HepG2 (cell line): ENCODE measurements at regions not wholly inside any gene's neighbourhood (a gene's known extent, or its start where the extent isn't known, plus 50 kb on each side); places are given as distances from the start of the nearest gene placed in this dataset.

Source experiments
- ATAC-seq: fragments of 200-7000 bp; cut with Tn5 transposase; 3 replicates; pipeline ENCODE4 v1.9.1; 2020; ENCODE audit warnings: mild to moderate bottlenecking, moderate library complexity
- BruUV-seq: library from RNA; stranded (reverse); fragments of 400-500 nt; replicated peaks from 2 replicates; lab custom pipeline; 2021; lab: Mats Ljungman, UMichigan
- CTCF ChIA-PET: fragments of 300-600 bp; formaldehyde crosslinking; extraction: SDS; loops from one replicate; lab custom pipeline; 2021; ENCODE audit warnings: low total read pairs, inconsistent platforms, low intra/inter-chr PET ratio; lab: Yijun Ruan, JAX
- POLR2A ChIA-PET: fragments of 350-600 bp; sonication (Branson Sonifier 250); formaldehyde crosslinking; loops from one replicate; lab custom pipeline; 2020; ENCODE audit warnings: antibody characterized with exemption, inconsistent platforms; lab: Yijun Ruan, JAX
- DNase-seq: peaks from one replicate; pipeline ENCODE4 v3.0.0-alpha.2; 2015; ENCODE audit warnings: low spot score
- FAIRE-seq: peaks from 3 replicates; lab custom pipeline; 2011; peaks lifted over from hg19 to GRCh38; lab: Jason Lieb, UNC
- H2AFZ ChIP-seq: one replicate; pipeline ENCODE4 v1.6.1; 2011; ENCODE audit warnings: low read length, inconsistent platforms
- H3K27ac ChIP-seq: fragments of 300-600 bp; 3 replicates; pipeline ENCODE4 v1.8.0; 2011; ENCODE audit warnings: mixed run types, mild to moderate bottlenecking, mixed read lengths, low read length, inconsistent platforms; ENCODE audit not compliant: insufficient read depth; ENCODE audit errors: extremely low read length
- H3K27me3 ChIP-seq, 2 experiments: fragments of 200-600 bp in 1 of 2; 2 replicates in 1 of 2; 3 replicates in 1 of 2; pipeline versions ENCODE4 v1.6.0 to v1.8.0; 2011; ENCODE audit warnings: low read length in 2 of 2, mild to moderate bottlenecking in 2 of 2, moderate library complexity in 2 of 2, inconsistent platforms in 1 of 2; ENCODE audit not compliant: insufficient read depth in 2 of 2, control insufficient read depth in 1 of 2
- H3K36me3 ChIP-seq, 2 experiments: fragments of 200-600 bp in 1 of 2; replicated peaks in 1 of 2; 2 replicates in 1 of 2; 3 replicates in 1 of 2; pipeline versions ENCODE4 v1.5.1 to v1.8.0; 2011; ENCODE audit warnings: low read length in 2 of 2, inconsistent platforms in 1 of 2; ENCODE audit not compliant: insufficient read depth in 2 of 2, control insufficient read depth in 1 of 2
- H3K4me1 ChIP-seq: 2 replicates; pipeline ENCODE4 v1.5.1; 2012; ENCODE audit warnings: low read length, inconsistent platforms; ENCODE audit not compliant: insufficient read depth
- H3K4me2 ChIP-seq: 2 replicates; pipeline ENCODE4 v1.6.0; 2011; ENCODE audit warnings: low read depth, low read length, inconsistent platforms
- H3K4me3 ChIP-seq, 3 experiments: fragments of 200-600 bp in 1 of 3; sonication (generic), shearing (Covaris generic) in 1 of 3; replicated peaks in 1 of 3; 2 replicates each; pipeline ENCODE4 v1.5.1; 2011 to 2016; ENCODE audit warnings: low read length in 3 of 3, inconsistent platforms in 2 of 3, low read depth in 2 of 3, mild to moderate bottlenecking in 2 of 3, control low read depth in 1 of 3, mixed read lengths in 1 of 3; ENCODE audit not compliant: insufficient read depth in 1 of 3
- H3K79me2 ChIP-seq: one replicate; pipeline ENCODE4 v1.6.1; 2011; ENCODE audit warnings: low read length, inconsistent platforms; ENCODE audit not compliant: insufficient read depth
- H3K9ac ChIP-seq: 2 replicates; pipeline ENCODE4 v1.6.0; 2011; ENCODE audit warnings: mild to moderate bottlenecking, low read depth, low read length, inconsistent platforms; ENCODE audit not compliant: insufficient read depth
- H3K9me3 ChIP-seq: 2 replicates; pipeline ENCODE4 v1.5.1; 2012; ENCODE audit warnings: mild to moderate bottlenecking, low read length
- H4K20me1 ChIP-seq: 2 replicates; pipeline ENCODE4 v1.6.0; 2011; ENCODE audit warnings: inconsistent platforms, mild to moderate bottlenecking, low read length, moderate library complexity; ENCODE audit not compliant: insufficient read depth
- HNRNPUL1 ChIP-seq: fragments of 200-400 bp; formaldehyde crosslinking; IDR thresholded peaks from 2 replicates; pipeline ENCODE4 v1.6.1; 2017; ENCODE audit warnings: low read depth, mild to moderate bottlenecking, low read length, moderate library complexity
- JARID2 ChIP-seq: sonication (generic); formaldehyde crosslinking; IDR thresholded peaks from 2 replicates; pipeline ENCODE4 v1.8.1; 2023; ENCODE audit warnings: missing genetic modification reagents, inconsistent platforms; ENCODE audit not compliant: insufficient replicate concordance
- POGZ ChIP-seq: sonication (generic); formaldehyde crosslinking; IDR thresholded peaks from 2 replicates; pipeline ENCODE4 v1.4.0; 2020; ENCODE audit warnings: mild to moderate bottlenecking, missing genetic modification reagents
- SP4 ChIP-seq: sonication (generic); formaldehyde crosslinking; IDR thresholded peaks from 2 replicates; pipeline ENCODE4 v1.8.1; 2023; ENCODE audit warnings: mild to moderate bottlenecking, missing genetic modification reagents
- ZHX1 ChIP-seq: sonication (generic); formaldehyde crosslinking; IDR thresholded peaks from 2 replicates; pipeline ENCODE4 v1.8.1; 2022; ENCODE audit warnings: low read depth, mild to moderate bottlenecking, missing genetic modification reagents
- ZNF20 ChIP-seq: sonication (generic); formaldehyde crosslinking; IDR thresholded peaks from 2 replicates; pipeline ENCODE4 v1.4.0; 2020; ENCODE audit warnings: mild to moderate bottlenecking, moderate library complexity, missing genetic modification reagents
- ZNF775 ChIP-seq: sonication (generic); formaldehyde crosslinking; IDR thresholded peaks from 2 replicates; pipeline ENCODE4 v1.4.0; 2020; ENCODE audit warnings: missing genetic modification reagents, mild to moderate bottlenecking, moderate library complexity, borderline replicate concordance
- WGBS: methylation state at CpG from one replicate; pipeline ENCODE4 v1.1.6; 2017; ENCODE audit warnings: low lambda C conversion rate; 5-methylcytosine and 5-hydroxymethylcytosine counted together
- in situ Hi-C: cut with HindIII; loops from 2 replicates; pipeline ENCODE4 v1.10.0; 2017; ENCODE audit warnings: low pct_unique_long_range_greater_than_20kb; ENCODE audit not compliant: extremely low pct_ligation_motif_present
- intact Hi-C: fragments of 100-400 bp; cut with micrococcal nuclease; formaldehyde crosslinking; loops from one replicate; pipeline ENCODE4 v1.10.0; 2022; ENCODE audit not compliant: unreplicated experiment

GRCh38 chr21:29243188-29243587 is 55.5 kb upstream of the BACH1 start:
- no peak for FAIRE-seq
- WGBS, result 96% methylated on average over 1 of the region's 1 CpG

More at GRCh38 chr21:29243188-29243587, 55.5 kb upstream of the BACH1 start:
- ChIA-PET CTCF (no interaction called here), POLR2A (no interaction called here)
- Histone ChIP-seq H3K4me2 (no peak overlapping the region), H2AFZ (no peak overlapping the region), H3K27ac (no peak overlapping the region), H3K9me3 (no peaks in the 10 kb centered on the region), H4K20me1 (no peaks in the 10 kb centered on the region), H3K4me3 (no peak overlapping the region), H3K4me1 (no peaks in the 10 kb centered on the region), H3K27me3 (no peaks in the 10 kb centered on the region), H3K79me2 (no peaks in the 10 kb centered on the region), H3K9ac (no peak overlapping the region), H3K36me3 (no peaks in the 10 kb centered on the region)
- ATAC-seq (no peak), DNase-seq (no peak)
- intact Hi-C loops (no loop called here), in situ Hi-C loops (no loop called here)
- no TSS peak for BruUV-seq
- TF ChIP-seq ZNF775 (CRISPR knock-in tag) (no peak), HNRNPUL1 (no peak), ZNF20 (CRISPR knock-in tag) (no peak), POGZ (CRISPR knock-in tag) (no peak), ZHX1 (no peak), SP4 (CRISPR knock-in tag) (no peak), JARID2 (no peak)
